HG03095 (cell line): ENCODE measurements at regions not wholly inside any gene's neighbourhood (a gene's known extent, or its start where the extent isn't known, plus 50 kb on each side); places are given as distances from the start of the nearest gene placed in this dataset.
"Not testable (repeated sequence)": the region's sequence is repeated elsewhere in the genome, so short reads cannot be mapped to it uniquely, and the experiment has no call there.

ENCODE experiments used
- ATAC-seq: cut with Tn5 transposase; IDR thresholded peaks from one replicate; pipeline ENCODE4 v1.9.1; 2021; ENCODE audit warnings: moderate library complexity; ENCODE audit not compliant: unreplicated experiment

- ATAC-seq = no peak
Observed at GRCh38 chr16:59391617-59392364, 657.7 kb upstream of the GOT2 start.

GRCh38 chr16:59385959-59386358 is 651.8 kb upstream of the GOT2 start:
- ATAC-seq = no peak

GRCh38 chr16:59385491-59385890 is 651.4 kb upstream of the GOT2 start:
- no peak for ATAC-seq

- ATAC-seq = no peak
Observed at GRCh38 chr16:59373632-59374031, 639.5 kb upstream of the GOT2 start.

- ATAC-seq = no peak
Observed at GRCh38 chr16:59370717-59371116, 636.6 kb upstream of the GOT2 start.

GRCh38 chr16:59369523-59369922 is 635.4 kb upstream of the GOT2 start:
- ATAC-seq = no peak

GRCh38 chr16:59368586-59368985 is 634.5 kb upstream of the GOT2 start:
- ATAC-seq = no peak

GRCh38 chr16:59356709-59357108 is 622.6 kb upstream of the GOT2 start:
- ATAC-seq = no peak

- no peak for ATAC-seq
Observed at GRCh38 chr16:59356144-59356543, 622.0 kb upstream of the GOT2 start.

GRCh38 chr16:59355704-59356103 is 621.6 kb upstream of the GOT2 start:
- ATAC-seq = no peak

- no peak for ATAC-seq
Observed at GRCh38 chr16:59351305-59351903, 617.3 kb upstream of the GOT2 start.

GRCh38 chr16:59350670-59351069 is 616.6 kb upstream of the GOT2 start:
- no peak for ATAC-seq

- ATAC-seq = no peak
Observed at GRCh38 chr16:59342669-59343068, 608.6 kb upstream of the GOT2 start.

GRCh38 chr16:59341368-59341767 is 607.3 kb upstream of the GOT2 start:
- no peak for ATAC-seq

GRCh38 chr16:59339871-59340270 is 605.8 kb upstream of the GOT2 start:
- ATAC-seq = no peak

GRCh38 chr16:59336136-59336695 is 602.1 kb upstream of the GOT2 start:
- no peak for ATAC-seq

GRCh38 chr16:59331708-59332107 is 597.6 kb upstream of the GOT2 start:
- ATAC-seq = not testable (repeated sequence)

- no peak for ATAC-seq
Observed at GRCh38 chr16:59330019-59330670, 596.0 kb upstream of the GOT2 start.

GRCh38 chr16:59328961-59329360 is 594.8 kb upstream of the GOT2 start:
- no peak for ATAC-seq

- no peak for ATAC-seq
Observed at GRCh38 chr16:59327894-59328293, 593.8 kb upstream of the GOT2 start.

- ATAC-seq = no peak
Observed at GRCh38 chr16:59326955-59327354, 592.8 kb upstream of the GOT2 start.

GRCh38 chr16:59324462-59324861 is 590.3 kb upstream of the GOT2 start:
- no peak for ATAC-seq
